Endodermal cell (in vitro differentiated cells): ENCODE measurements at regions not wholly inside any gene's neighbourhood (a gene's known extent, or its start where the extent isn't known, plus 50 kb on each side); places are given as distances from the start of the nearest gene placed in this dataset.
A peak's percentile ranks its signal among the peaks of the same experiment; 100 is the strongest.

Source experiments
- DNase-seq: peaks from one replicate; pipeline ENCODE4 v3.0.0-alpha.2; 2017
- H3K27ac ChIP-seq: 2 replicates; pipeline ENCODE4 v1.5.1; 2013; ENCODE audit warnings: mild to moderate bottlenecking, low read depth, low read length, moderate library complexity
- H3K27me3 ChIP-seq: 2 replicates; pipeline ENCODE4 v1.6.1; 2013; ENCODE audit warnings: mild to moderate bottlenecking, low read length, moderate library complexity; ENCODE audit not compliant: insufficient read depth, control insufficient read depth, poor library complexity, severe bottlenecking
- H3K36me3 ChIP-seq: 2 replicates; pipeline ENCODE4 v1.7.0; 2013; ENCODE audit warnings: mild to moderate bottlenecking, low read length, moderate library complexity; ENCODE audit not compliant: control insufficient read depth, insufficient read depth
- H3K4me1 ChIP-seq: one replicate; pipeline ENCODE4 v1.7.0; 2013; ENCODE audit warnings: low read length; ENCODE audit not compliant: control insufficient read depth, insufficient read depth
- H3K4me3 ChIP-seq: 2 replicates; pipeline ENCODE4 v1.5.1; 2013; ENCODE audit warnings: mild to moderate bottlenecking, low read length, moderate library complexity
- H3K9ac ChIP-seq: 2 replicates; pipeline ENCODE4 v1.6.1; 2013; ENCODE audit warnings: mild to moderate bottlenecking, low read length, moderate library complexity; ENCODE audit not compliant: poor library complexity, severe bottlenecking; ENCODE audit errors: extremely low read depth
- H3K9me3 ChIP-seq: 2 replicates; pipeline ENCODE4 v1.6.1; 2013; ENCODE audit warnings: mild to moderate bottlenecking, low read length, moderate library complexity; ENCODE audit not compliant: control insufficient read depth
- H3K27ac Mint-ChIP-seq: 2 replicates; pipeline ENCODE4 v1.8.0; 2020; ENCODE audit warnings: mixed read lengths
- H3K27me3 Mint-ChIP-seq: 2 replicates; pipeline ENCODE4 v1.8.0; 2021; ENCODE audit warnings: mild to moderate bottlenecking, mixed read lengths; ENCODE audit not compliant: insufficient read depth
- H3K36me3 Mint-ChIP-seq: 2 replicates; pipeline ENCODE4 v1.8.0; 2020; ENCODE audit warnings: low read depth, mixed read lengths
- H3K4me1 Mint-ChIP-seq: 2 replicates; pipeline ENCODE4 v1.8.0; 2020; ENCODE audit warnings: mixed read lengths
- H3K4me3 Mint-ChIP-seq: 2 replicates; pipeline ENCODE4 v1.8.0; 2020; ENCODE audit warnings: mild to moderate bottlenecking, moderate library complexity, mixed read lengths
- H3K9me3 Mint-ChIP-seq: 2 replicates; pipeline ENCODE4 v1.8.0; 2020; ENCODE audit warnings: mild to moderate bottlenecking, mixed read lengths
- whole genome bisulfite sequencing, 2 experiments: methylation state at CpG; one replicate each; pipeline versions ENCODE4 v1.1.5 to v1.1.7; 2013; ENCODE audit warnings: missing lambda C conversion rate in 2 of 2, mixed read lengths in 1 of 2; ENCODE audit not compliant: insufficient coverage in 1 of 2, insufficient read length in 1 of 2; 5-methylcytosine and 5-hydroxymethylcytosine counted together
- TF ChIP-seq, protein P1 (sequence below): fragments of 200-600 bp; sonication (generic); conservative IDR thresholded peaks from 2 replicates; pipeline ENCODE4 v1.5.0; 2021; ENCODE audit warnings: antibody characterized with exemption, mild to moderate bottlenecking

DNA sequence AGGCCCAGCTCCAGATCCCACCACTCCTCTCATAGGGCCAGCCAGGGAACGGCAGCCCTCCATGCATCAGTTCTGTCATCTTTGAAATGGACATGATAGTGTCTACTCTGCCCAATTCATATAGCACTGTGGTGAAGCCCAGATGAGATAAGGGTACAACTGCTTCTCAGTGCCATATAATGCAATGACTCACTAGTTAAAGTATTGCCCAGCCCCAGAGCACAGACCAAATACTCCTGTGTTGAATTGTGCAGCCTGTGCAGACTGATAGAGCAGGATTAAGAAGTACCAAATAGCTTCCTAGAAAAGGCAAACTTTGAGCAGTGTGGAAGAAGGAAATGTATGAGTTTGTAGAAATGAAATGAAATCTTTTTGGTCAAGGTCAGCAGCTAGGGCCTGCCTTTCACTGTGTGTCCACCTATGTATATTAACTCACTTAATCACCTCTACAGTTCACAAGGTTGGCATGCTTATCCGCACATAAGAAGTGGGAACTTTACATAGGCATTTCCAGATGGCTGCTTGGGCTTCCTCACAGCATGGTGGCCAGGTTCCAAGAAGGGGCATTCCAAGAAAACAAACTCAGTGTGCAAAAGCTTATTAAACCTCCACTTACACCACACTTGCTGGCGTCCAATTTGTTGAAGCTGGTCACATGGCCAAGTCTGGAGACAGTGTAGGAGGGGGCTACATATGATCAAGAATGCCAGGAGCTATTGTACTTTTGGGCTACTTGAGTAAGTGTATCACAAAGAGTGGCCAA, 102.8 kb upstream of the COPS8 start:
- 94 to 100% methylated on average over 1 to 3 of the region's 3 CpGs for WGBS, 2 experiments

DNA sequence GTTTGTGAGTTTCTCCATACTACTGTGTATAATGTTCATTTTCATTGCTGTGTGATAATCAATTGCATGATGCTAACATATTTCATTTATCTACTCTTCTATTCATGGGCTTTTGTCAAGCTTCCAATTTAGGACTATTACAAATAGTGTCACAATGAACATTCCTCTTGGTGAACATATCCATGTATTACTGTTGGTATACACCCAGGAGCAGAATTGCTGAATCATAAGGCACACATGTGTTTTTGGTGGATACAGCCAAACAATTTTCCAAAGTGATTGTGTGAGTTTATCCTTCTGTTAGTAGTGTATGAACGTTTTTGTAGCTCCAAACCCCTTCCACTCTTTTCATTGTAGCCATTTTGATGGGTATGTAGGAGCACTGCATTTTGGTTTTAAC, 101.6 kb upstream of the COPS8 start:
- no peak overlapping the region for H3K27ac ChIP-seq
- Mint-ChIP-seq H3K27ac (no peak overlapping the region), H3K9me3 (peaks cover 15% of the 10 kb centered on the region), H3K27me3 (peaks cover 20% of the 10 kb centered on the region), H3K4me1 (peaks cover 6% of the 10 kb centered on the region), H3K4me3 (no peak overlapping the region), H3K36me3 (no peaks in the 10 kb centered on the region)
- 90% methylated on average over 1 of the region's 1 CpG; no CpG with 5 or more reads in 1 of the 2 experiments for WGBS, 2 experiments
- no peaks in the 10 kb centered on the region for H3K27me3 ChIP-seq
- peaks cover 18% of the 10 kb centered on the region for H3K9me3 ChIP-seq
- H3K4me3 ChIP-seq, result no peak overlapping the region
- TF ChIP-seq, protein P1, sequence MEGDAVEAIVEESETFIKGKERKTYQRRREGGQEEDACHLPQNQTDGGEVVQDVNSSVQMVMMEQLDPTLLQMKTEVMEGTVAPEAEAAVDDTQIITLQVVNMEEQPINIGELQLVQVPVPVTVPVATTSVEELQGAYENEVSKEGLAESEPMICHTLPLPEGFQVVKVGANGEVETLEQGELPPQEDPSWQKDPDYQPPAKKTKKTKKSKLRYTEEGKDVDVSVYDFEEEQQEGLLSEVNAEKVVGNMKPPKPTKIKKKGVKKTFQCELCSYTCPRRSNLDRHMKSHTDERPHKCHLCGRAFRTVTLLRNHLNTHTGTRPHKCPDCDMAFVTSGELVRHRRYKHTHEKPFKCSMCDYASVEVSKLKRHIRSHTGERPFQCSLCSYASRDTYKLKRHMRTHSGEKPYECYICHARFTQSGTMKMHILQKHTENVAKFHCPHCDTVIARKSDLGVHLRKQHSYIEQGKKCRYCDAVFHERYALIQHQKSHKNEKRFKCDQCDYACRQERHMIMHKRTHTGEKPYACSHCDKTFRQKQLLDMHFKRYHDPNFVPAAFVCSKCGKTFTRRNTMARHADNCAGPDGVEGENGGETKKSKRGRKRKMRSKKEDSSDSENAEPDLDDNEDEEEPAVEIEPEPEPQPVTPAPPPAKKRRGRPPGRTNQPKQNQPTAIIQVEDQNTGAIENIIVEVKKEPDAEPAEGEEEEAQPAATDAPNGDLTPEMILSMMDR, result no peak
- H3K36me3 ChIP-seq, result no peaks in the 10 kb centered on the region
- H3K4me1 ChIP-seq, result peaks cover 11% of the 10 kb centered on the region
- H3K9ac ChIP-seq, result no peak overlapping the region
- DNase-seq, result no peak

More for the DNA sequence above, 102.8 kb upstream of the COPS8 start:
- H3K36me3 Mint-ChIP-seq, result no peaks in the 10 kb centered on the region
- peaks cover 16% of the 10 kb centered on the region for H3K27me3 Mint-ChIP-seq
- no peaks in the 10 kb centered on the region for H3K36me3 ChIP-seq
- no peak overlapping the region for H3K4me3 ChIP-seq
- peaks cover 10% of the 10 kb centered on the region for H3K4me1 ChIP-seq
- no peak overlapping the region for H3K9ac ChIP-seq
- H3K4me3 Mint-ChIP-seq, result no peak overlapping the region
- H3K27ac ChIP-seq, result no peak overlapping the region
- TF ChIP-seq, protein P1, result no peak
- peak; percentile 13 for DNase-seq
- H3K27me3 ChIP-seq, result no peaks in the 10 kb centered on the region
- H3K27ac Mint-ChIP-seq, result no peak overlapping the region
- H3K9me3 ChIP-seq, result peaks cover 18% of the 10 kb centered on the region
- peaks cover 15% of the 10 kb centered on the region for H3K9me3 Mint-ChIP-seq
- peaks cover 6% of the 10 kb centered on the region for H3K4me1 Mint-ChIP-seq

DNA sequence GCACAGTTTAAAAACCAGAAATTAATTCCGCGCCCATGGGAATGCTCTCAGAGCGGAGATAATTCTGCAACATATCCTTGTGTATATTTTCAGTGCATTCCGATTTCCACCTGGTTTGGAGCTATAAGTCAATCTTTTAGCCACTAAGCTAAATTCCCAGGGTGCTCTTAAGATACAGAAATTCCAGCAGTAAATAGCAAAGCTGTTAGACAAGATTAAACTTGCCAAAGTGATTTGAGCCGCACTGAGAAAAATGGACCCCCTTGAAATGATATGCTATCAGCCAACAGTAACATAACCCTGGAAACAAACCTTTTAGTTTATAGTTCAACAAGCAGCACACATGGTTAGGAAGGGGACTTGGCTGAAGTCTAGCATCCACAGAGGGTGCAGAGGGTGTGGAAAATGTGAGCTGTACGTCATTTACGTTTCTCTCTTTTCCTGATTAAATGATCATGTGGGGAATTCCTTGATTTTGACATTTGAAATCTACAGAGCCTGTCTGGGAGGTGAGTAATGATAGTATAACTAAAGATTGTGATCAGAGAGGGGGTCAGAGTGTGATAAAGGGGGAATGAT, 99.8 kb upstream of the COPS8 start:
- no peak for DNase-seq
- H3K27me3 Mint-ChIP-seq, result peaks cover 22% of the 10 kb centered on the region

More for the DNA sequence above, 99.8 kb upstream of the COPS8 start:
- H3K27ac Mint-ChIP-seq, result no peak overlapping the region
- no peak overlapping the region for H3K4me3 Mint-ChIP-seq
- H3K4me1 Mint-ChIP-seq, result peaks cover 6% of the 10 kb centered on the region
- 89 to 94% methylated on average over 6 to 7 of the region's 7 CpGs for WGBS, 2 experiments
- H3K36me3 Mint-ChIP-seq, result no peaks in the 10 kb centered on the region
- no peaks in the 10 kb centered on the region for H3K27me3 ChIP-seq
- peaks cover 18% of the 10 kb centered on the region for H3K9me3 ChIP-seq
- no peaks in the 10 kb centered on the region for H3K36me3 ChIP-seq
- peaks cover 11% of the 10 kb centered on the region for H3K4me1 ChIP-seq
- TF ChIP-seq, protein P1, result no peak
- peaks cover 15% of the 10 kb centered on the region for H3K9me3 Mint-ChIP-seq
- H3K27ac ChIP-seq, result no peak overlapping the region
- H3K9ac ChIP-seq, result no peak overlapping the region
- peak overlapping the region; percentile 0 for H3K4me3 ChIP-seq
